HG03378 (cell line): ENCODE measurements at regions not wholly inside any gene's neighbourhood (a gene's known extent, or its start where the extent isn't known, plus 50 kb on each side); places are given as distances from the start of the nearest gene placed in this dataset.

Source experiments
- ATAC-seq: cut with Tn5 transposase; IDR thresholded peaks from one replicate; pipeline ENCODE4 v1.9.1; 2021; ENCODE audit warnings: mild to moderate bottlenecking, moderate library complexity; ENCODE audit not compliant: unreplicated experiment

DNA sequence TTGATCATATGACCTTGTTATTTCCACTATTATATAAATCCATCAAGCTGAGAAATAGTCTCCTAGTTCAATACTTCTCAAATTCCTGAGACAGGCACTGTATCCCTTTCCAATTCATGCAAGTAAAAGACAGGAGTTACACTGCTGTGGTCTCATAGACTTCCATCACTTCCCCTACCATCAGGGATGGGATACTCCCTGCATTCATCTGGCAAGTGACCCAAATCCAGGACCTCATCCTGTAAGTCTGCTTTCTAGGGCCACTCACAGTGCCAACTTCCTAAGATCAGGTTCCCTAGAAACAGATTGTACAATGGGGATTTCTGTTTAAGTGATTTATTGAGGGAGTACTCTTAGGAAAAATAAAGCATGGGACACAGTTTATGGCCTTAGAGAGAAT is 424.0 kb upstream of the CDH7 start:
- no peak for ATAC-seq

DNA sequence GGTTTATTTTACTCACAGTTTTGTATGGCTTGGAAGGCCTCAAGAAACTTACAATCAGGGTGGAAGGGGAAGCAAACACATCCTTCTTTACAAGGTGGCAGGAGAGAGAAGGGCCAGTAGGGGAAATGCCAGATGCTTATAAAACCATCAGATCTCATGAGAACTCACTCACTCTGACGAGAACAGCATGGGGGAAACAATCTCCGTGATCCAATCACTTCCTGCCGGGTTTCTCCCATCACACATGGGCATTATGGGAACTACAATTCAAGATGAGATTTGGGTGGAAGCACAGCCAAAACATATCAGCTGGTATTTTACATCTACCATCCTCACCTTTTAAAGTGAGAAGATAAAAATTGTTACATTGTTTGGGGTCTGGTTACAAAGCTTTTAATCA is 427.9 kb upstream of the CDH7 start:
- no peak for ATAC-seq

DNA sequence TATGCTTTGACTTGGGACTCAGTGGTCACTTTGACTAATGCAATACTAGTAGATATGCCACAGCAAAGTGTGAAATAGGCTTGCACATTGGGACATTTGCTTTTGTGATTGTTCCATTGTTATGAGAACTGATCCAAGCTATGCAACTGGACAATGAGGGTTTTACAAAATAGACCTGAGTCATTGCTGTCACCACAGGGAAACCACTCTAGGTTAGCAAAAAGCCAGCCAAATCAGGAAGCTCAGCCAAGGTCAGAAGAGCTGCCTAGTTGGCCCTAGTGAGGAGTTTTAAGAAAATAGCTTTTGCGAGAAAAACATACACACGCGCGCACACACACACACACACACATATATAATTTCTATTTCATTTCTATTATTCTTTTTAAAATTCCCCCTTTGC is 452.4 kb upstream of the CDH7 start:
- ATAC-seq: no peak

DNA sequence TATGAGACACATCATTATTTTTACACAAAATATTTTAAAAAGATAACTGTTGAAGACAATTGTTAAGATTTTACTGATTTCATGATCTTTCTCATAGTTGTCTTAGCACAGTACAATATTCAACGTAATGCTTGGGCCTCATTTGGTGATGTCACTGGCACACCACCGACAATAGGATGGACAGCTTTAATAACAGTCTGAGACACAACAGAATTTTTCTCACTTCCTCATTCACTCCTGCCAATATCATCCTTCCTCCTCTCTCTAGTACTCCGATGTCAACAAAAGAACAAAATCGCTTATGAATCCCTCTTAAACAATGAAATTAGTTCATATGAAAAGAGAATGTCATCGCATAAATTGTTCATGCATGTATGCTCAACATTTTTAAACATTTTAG is 461.9 kb upstream of the CDH7 start:
- ATAC-seq: no peak

DNA sequence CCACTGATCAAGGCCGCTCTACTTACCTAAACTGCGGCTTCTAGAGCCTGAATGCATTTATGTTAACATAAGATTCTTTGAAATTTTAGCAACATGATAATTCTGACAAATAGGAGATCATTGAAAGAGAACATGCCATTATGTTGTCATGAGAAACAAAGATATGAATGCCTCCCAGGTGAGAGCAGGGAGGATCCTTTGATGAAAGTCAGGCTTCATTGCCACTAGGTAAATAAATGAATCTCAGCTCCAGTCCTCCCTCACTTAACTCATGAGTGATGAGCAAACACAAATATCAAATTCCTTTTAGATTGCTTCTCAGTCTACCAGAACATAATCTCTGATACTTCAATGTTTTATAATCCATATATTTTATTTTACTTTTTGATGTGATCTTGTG is 463.2 kb upstream of the CDH7 start:
- ATAC-seq: no peak

DNA sequence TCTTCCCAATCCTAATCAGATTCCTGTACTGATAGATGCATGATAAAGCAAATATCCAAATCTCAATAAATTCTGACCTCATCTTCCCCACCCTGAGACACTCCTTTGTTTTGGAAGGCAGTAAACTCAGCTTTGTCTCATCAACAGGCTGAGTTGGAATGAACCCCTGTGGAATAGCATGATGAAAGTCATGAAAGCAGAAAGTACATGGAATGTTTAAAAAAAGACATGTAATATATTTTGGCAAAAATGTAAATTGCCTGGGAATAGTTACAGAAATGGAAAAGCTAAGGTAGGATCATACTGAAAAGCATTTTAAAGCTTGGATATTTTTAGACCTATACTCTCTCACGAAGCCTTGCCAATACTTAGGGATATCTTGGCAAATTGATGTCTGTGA is 468.7 kb upstream of the CDH7 start:
- ATAC-seq: no peak

DNA sequence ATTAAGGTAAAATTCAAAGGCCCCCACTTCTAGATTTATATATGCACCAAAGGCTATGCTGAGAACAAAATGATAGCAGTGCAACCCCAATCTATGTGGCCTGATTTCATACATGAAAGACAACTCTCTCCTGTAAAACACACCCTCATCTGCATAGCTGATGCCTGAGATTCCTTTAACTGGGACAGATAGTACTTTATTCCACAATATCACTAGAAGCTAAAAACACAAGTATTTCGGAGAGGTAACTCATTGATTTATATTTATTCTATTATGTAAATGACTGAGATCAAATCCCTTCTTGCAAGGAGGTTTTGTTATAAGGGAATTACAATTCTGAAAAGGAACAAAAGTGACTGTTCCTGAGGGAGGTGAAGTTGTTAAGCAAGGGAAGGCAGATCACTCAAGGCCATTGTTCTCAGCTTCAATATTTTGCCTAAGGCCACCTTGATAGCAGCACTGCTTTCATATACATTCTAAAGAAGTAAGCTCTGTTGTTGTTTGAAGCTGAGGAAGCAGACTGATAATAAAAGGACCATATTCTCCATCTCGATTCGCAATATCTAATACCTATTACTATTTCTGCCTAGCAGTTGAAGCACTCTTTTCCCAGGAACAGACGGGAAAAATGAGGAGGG is 471.0 kb upstream of the CDH7 start:
- no peak for ATAC-seq

DNA sequence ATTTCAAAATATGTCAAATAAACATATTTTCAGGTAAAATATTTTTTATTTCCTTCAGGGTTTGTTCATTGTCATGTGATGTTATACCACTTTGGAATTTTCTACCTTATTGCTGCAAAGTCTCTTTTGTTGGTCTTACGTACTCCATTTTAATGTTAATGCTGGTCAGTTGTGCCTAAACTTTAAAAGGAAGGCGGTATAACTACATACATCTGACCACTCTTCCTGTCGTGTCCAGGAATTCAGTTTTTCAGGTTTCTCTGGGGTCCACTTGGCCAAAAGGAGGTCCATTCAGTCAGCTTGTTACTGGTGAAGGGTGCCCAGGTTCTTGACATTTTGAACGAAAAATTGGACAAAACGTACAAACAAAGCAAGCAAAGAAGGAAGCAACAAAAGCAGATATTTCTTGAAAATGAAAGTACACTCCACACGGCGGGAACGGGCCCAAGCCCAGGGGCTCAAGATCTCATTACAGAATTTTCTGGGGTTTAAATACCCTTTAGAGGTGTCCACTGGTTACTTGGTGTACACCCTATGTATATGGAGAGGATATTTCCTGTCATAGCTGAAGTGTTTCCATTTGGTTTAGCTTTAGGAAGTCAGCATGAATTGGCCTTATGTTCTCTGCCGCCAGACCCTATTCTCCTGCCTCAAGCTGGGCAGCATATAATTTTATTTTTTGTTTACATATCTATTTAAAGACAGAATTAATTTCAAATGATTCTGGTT is 471.7 kb upstream of the CDH7 start:
- ATAC-seq: no peak

DNA sequence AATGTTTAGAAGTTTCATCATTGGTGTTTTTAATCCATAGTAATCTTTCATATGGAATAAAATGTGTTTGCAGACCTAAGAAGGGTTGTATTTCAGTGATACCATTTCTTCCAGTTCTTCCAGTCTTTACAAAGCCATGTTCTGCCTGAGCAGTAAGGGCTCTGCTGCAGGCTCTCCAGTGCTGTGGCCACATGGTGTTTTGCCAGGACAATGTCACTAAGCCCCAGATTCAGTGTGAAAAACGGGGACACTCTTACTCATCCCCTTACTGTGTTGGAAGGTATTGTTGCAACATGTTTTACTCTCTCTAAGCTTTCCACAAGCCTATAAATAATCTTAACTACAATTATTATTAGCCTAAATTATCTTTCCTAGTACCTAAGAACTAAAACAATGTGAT is 481.4 kb upstream of the CDH7 start:
- ATAC-seq: no peak

DNA sequence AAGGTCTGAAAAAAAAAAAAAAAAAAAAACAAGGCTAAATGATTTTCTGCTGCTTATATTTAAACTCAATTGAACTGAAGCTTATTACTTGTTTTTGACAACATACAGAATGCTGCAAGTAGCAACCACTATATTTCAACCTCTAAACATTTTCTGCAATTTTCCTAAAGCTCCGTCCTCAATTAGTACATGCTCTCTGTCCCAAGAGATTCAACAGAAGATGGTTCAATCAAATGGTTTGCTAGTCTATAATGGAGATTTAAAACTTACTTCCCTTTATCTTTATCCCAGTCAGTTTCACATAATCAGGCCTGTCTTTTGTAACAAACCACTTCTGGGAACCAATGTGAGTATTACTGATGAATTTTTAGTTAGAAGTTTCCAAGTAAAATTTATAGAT is 485.1 kb upstream of the CDH7 start:
- no peak for ATAC-seq

DNA sequence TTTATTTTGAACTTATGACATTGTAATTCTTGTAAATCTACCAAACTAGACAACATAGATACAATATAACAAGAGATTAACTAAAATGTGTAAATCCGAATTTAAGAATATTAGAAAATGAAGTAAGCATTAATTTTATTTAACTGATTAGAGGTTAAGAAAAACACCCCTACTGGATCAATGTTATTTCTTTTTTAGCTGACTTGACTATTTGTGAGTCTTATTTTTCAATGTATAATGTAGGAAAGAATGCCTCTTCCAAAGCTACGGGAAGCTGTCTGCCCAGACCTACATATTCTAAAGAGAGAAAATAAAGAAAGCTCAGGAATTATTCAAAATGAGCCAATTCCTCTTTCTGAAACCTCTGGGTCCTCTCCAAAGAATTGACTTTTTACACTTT is 490.8 kb upstream of the CDH7 start:
- ATAC-seq: no peak

DNA sequence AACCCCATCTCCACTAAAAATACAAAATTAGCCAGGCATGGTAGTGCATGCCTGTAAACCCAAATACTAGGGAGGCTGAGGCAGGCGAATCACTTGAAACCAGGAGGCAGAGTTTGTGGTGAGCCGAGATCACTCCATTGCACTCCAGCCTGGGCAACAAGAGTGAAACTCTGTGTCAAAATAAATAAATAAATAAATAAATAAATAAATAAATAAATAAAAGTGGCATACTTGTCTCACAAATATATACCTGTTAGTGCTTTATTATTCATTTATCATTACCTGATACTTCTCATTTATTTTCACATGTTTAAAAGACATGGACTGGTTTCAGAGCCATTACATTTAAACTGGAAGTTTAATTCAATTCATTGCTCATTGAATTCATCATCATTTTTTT is 491.4 kb upstream of the CDH7 start:
- no peak for ATAC-seq

DNA sequence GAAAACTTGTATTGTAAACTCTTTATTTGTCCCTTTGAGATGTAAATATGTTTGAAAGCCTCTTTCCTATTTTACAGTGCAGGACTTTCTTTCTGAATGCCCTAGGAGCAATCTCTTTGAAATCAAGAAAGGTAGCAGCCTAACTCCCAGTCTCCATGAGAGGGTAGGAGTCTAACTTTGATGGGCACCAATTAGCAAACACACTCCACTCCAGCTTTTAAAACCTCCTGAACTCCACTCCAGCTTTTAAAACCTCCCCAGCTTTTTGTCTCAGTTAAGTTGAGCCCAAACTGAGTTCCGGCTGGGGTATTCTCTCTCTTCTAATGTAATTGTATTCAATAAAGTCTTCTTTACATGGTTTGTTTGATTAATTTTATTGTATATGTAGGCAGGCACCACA is 493.7 kb upstream of the CDH7 start:
- no peak for ATAC-seq

DNA sequence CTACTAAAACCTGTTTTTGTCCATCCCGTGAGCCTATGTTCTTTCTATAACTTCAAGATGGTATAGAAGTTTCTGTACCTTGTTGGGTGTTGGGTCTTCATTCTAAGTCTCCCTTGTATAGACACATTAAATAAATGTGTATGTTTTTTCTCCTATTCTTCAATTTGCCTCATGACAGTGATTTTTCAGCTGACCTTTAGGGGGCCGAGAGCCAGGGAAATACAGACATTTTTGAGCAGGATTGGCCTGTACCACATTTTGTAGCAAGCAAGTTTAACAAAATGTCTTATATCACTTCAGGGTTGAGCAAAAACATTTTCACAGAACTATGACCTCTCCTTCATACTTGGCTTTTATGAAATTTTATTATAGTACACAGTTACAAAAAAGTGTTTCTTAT is 495.4 kb upstream of the CDH7 start:
- no peak for ATAC-seq

DNA sequence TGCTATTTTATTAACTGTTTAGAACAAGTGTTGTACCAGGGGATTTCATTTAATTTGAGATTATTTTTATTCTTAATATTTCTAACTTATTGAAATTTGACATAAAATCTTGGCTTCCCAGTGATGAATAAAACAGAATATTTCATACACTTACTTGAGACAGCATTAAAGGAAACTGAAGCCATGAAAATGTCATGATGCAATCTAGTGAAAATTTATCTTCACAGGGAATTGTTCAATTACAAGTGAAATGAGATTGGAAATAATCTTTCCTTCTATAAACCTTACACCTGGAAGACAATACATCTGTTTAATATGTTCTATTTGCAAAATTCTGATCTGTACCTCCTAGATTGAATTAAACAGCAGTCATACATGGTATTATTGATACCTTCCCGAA is 511.0 kb upstream of the CDH7 start:
- no peak for ATAC-seq

DNA sequence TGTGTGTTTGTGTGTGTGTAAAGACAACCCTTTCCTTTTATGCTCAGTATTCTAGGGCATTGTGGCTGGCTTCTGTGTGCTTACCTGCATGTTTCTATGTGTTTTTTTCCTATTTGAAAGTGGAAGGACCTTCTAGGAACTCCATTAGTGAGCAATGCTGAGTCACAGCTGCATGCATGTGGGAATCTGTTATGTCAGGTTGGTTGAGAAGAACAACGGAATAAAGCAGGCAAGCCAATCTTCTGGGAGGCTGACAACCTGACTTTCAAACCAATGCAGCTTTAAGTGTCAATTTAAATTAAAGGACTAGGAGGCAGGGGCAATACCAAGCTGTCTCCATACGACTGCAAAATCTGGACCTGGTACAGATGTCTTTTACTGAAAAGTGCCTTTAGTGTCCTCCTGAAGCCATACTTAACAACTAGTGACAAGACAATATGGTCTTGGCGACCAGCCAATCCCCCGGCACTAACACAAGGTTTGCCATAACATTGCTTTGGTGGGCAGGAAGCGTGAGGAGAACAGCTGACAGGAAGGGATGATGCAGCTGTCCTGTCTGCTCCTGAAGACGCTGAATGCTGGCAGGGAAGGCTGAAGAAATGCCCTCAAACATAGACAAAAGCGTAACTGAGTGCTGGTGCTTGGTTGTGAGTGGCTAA is 514.7 kb upstream of the CDH7 start:
- no peak for ATAC-seq

DNA sequence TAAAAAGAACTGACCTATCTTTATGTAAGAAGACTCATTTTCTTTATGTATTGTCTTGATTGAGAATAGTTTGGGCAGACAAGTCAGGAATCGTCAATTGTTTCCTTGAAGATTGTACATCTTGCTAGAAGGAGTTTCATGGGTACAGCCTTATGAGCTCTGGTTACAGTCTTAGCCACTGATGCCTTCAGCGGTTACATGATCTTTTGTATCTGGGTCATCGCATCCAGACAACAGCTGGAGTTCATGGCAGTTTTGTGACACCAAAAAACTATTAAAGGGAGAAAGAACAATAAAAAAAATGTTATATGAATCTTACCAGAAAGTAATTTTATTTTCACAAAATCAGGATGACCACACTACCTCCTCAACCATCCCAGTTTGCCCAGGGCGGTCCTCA is 520.5 kb upstream of the CDH7 start:
- no peak for ATAC-seq

DNA sequence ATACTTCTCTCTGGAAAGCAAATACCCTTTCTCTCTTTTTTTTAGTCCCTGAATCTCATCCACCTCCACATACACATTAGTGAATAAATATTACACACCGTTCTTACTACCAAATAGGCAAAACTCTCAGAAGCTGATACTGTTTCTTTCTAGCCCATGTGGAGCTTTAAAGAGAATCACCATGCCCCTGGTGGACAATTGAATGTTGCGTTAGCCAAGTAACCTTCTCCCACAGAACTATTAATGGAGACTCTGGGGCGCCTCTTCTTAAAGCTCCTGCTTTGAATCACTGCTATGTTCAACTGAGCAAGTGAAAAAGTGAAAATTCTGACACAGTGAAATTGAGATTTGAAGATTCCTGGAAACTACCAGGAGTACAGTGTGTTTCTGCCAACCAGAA is 522.8 kb upstream of the CDH7 start:
- no peak for ATAC-seq

DNA sequence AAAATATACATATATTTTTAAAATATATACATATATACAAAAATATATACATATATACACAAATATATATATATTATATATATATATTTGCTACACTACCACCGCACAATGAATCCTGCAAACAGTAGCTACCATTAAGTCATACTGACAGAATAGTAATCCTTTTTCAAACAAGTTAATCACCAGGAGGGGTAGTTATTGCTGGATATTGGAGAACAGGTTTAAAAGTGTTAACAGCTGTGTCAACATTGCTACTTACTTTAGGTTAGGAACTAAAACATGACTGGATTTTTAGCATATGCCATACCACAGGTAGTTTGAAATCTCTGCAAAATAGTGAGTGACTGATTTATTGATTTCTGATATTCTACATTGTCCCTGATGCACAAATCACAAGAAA is 529.1 kb upstream of the CDH7 start:
- no peak for ATAC-seq

DNA sequence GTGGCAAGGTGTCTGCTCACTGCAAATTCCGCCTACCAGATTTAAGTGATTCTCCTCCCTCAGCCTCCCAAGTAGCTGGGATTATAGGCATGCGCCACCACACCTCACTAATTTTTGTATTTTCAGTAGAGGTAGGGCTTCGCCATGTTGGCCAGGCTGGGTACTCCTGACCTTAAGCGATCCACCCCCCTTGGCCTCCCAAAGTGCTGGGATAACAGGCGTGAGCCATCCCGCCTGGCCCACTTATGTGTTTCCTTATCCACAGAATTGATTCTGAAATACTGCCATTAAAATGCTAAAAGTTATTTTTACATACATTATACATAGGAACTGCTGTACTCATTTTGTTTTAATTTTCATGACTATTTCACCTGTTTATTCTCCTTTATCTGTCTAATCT is 529.7 kb upstream of the CDH7 start:
- no peak for ATAC-seq

DNA sequence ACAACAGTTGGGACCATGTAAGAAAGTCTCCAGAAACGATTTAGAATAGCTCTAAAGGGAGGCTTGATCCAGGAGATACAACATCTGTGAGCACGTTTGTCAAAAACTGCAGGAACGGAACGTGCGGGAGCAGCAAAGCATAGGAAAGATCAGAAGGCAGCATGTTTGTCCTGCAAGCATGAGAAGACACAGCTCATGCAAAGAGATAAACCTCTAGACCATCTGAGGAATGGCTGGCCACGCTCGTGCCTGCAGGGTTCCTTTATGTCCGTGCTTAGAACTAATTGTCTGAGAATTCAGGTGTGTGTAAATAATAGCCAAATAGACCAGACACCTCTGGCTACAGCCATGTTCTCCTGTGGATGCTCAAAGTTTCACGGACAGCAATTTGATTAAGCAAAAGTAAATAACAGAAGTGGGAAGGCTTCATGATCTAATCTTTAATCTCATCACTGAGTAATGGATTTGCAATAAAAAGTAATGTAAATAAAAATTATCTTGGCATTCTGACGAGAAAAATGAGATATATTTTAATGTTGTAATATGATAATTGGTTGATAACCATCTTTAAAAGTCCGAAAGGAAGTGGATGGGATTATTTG is 534.8 kb upstream of the CDH7 start:
- no peak for ATAC-seq

DNA sequence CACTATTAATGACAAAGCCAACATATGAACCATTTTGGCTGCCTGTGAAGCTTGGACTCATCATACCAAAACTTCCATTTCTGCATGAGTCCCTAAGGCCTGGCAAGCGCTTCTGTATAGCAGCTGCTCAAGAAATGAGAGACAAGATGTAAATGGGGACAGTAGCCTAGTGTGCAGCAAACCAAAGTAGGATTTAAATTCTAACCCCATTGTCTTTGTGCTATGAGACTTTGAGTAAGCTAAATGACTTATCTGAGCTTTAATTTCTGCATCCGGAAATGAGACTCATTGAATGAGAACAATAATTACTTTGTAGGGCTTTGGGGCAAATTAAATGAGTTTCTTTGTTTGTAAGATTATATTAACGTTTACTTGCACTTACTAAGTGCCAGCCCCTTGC is 536.4 kb upstream of the CDH7 start:
- no peak for ATAC-seq
